Right lobe of liver (tissue), 6 donors: ENCODE measurements at regions not wholly inside any gene's neighbourhood (a gene's known extent, or its start where the extent isn't known, plus 50 kb on each side); places are given as distances from the start of the nearest gene placed in this dataset.
"Not testable (repeated sequence)": the region's sequence is repeated elsewhere in the genome, so short reads cannot be mapped to it uniquely, and the experiment has no call there.

Experiments
- ATAC-seq, 4 donors: fragments of 200-7000 bp; cut with Tn5 transposase; one replicate each; pipeline ENCODE4 v1.9.1; 2020; ENCODE audit warnings: mild to moderate bottlenecking in 4 of 4, moderate library complexity in 4 of 4
- DNase-seq, 3 donors: peaks; one replicate each; pipeline ENCODE4 v3.0.0-alpha.2; 2020
- H3K27ac ChIP-seq, 3 donors: fragments of 200-600 bp; one replicate each; pipeline ENCODE4 v1.8.0; 2022
- H3K27me3 ChIP-seq, 2 donors: fragments of 200-600 bp; one replicate each; pipeline ENCODE4 v1.8.0; 2022
- H3K36me3 ChIP-seq, 4 donors: fragments of 200-600 bp; sonication (generic) in 1 of 4; one replicate each; pipeline versions ENCODE4 v1.5.1 to v1.8.0; 2017 to 2022; ENCODE audit warnings: control low read depth in 1 of 4
- H3K4me1 ChIP-seq, 4 donors: fragments of 200-600 bp; sonication (generic) in 1 of 4; one replicate each; pipeline versions ENCODE4 v1.5.1 to v1.8.0; 2017 to 2022; ENCODE audit warnings: control low read depth in 1 of 4
- H3K4me3 ChIP-seq, 3 donors: fragments of 200-600 bp; one replicate each; pipeline ENCODE4 v1.8.0; 2022
- H3K9me3 ChIP-seq, 4 donors: fragments of 200-600 bp; sonication (generic) in 1 of 4; one replicate each; pipeline versions ENCODE4 v1.5.1 to v1.8.0; 2017 to 2022; ENCODE audit warnings: control low read depth in 1 of 4
- CTCF ChIP-seq, 4 donors: fragments of 200-600 bp in 3 of 4; fragments of 450-650 bp in 1 of 4; IDR thresholded peaks; one replicate each; pipeline versions ENCODE4 v1.5.1 to v1.8.0; 2016 to 2022; ENCODE audit warnings: antibody characterized with exemption in 4 of 4, mild to moderate bottlenecking in 2 of 4
- POLR2A ChIP-seq: fragments of 450-650 bp; IDR thresholded peaks from one replicate; pipeline ENCODE4 v1.6.1; 2017; ENCODE audit warnings: antibody characterized with exemption, mild to moderate bottlenecking
- WGBS: methylation state at CpG from one replicate; pipeline ENCODE4 v1.1.6; 2018; ENCODE audit warnings: low coverage, low lambda C conversion rate; ENCODE audit not compliant: insufficient coverage; ENCODE audit errors: missing lambda C conversion rate; 5-methylcytosine and 5-hydroxymethylcytosine counted together
- intact Hi-C, 2 donors: fragments of 100-400 bp; cut with DNase I; formaldehyde crosslinking; loops; one replicate each; pipeline versions ENCODE4 v1.11.2 to v1.14.1; 2022
- donor health status: DM: no; HTN: yes; CAD: no.
- donor health status: DM: no; HTN: no; CAD: no.
- donor health status: DM: no; HTN: no; CAD: no.
- donor health status: DM: no; HTN: yes; CAD: no.
- donor health status: DM: no; HTN: yes; CAD: no.

GRCh38 chr3:40690749-40691451 lies 166.1 kb downstream of the ZNF621 start:
- intact Hi-C loops: no loop called here
- TF ChIP-seq CTCF (IDR thresholded peaks at IDR 0.05): no peak
- no peak for TF ChIP-seq POLR2A
- 16% methylated on average over 8 of the region's 9 CpGs for WGBS

GRCh38 chr3:40691452-40691861 lies 166.7 kb downstream of the ZNF621 start:
- TF ChIP-seq CTCF (IDR thresholded peaks at IDR 0.05): no peak
- TF ChIP-seq POLR2A: no peak
- no peak overlapping the region for H3K4me3 ChIP-seq
- no peaks in the 10 kb centered on the region for H3K36me3 ChIP-seq
- H3K9me3 ChIP-seq: no peaks in the 10 kb centered on the region
- peak overlapping the region in 1 of 3 donors; percentile 29 for H3K27ac ChIP-seq
- no peaks in the 10 kb centered on the region for H3K27me3 ChIP-seq
- no peak for DNase-seq
- ATAC-seq: no peak
- H3K4me1 ChIP-seq: peaks cover 0 to 25% (median 3%) of the 10 kb centered on the region in 4 donors
- intact Hi-C loops: no loop called here
- WGBS: 30% methylated on average over 3 of the region's 4 CpGs

More at GRCh38 chr3:40690749-40691451, 166.1 kb downstream of the ZNF621 start:
- peak overlapping the region in 1 of 3 donors; percentile 30 for H3K27ac ChIP-seq
- H3K9me3 ChIP-seq: no peaks in the 10 kb centered on the region
- H3K4me1 ChIP-seq: peaks cover 0 to 25% (median 3%) of the 10 kb centered on the region in 4 donors
- DNase-seq: peak; percentile 72 to 93 (median 93)
- ATAC-seq: peak; percentile 95 to 98 (median 98)
- H3K4me3 ChIP-seq: no peak overlapping the region
- H3K27me3 ChIP-seq: no peaks in the 10 kb centered on the region
- H3K36me3 ChIP-seq: no peaks in the 10 kb centered on the region

DNA sequence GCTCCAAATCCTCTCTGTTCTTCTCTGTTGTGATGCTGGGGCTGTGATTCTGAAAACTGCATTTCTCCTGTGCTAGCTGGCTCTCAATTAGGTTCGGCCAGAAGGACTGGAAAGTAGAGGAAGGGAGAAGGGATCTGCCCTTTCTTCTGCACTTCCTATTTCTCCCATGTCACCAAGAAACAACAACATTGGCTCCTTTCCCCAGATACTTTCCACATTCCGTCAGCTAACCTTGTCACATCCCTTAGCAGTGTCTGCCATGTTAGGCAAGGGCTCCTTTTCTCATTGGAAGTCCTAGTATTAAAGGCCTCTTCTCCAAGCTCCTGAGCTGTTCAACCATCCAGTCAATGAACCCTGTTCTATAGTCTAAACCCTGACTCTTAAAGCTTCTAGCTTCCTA lies 171.1 kb downstream of the ZNF621 start:
- intact Hi-C loops: no loop called here
- peaks cover 0 to 7% (median under 1%) of the 10 kb centered on the region in 4 donors for H3K4me1 ChIP-seq
- no peak overlapping the region for H3K4me3 ChIP-seq
- H3K27me3 ChIP-seq: no peaks in the 10 kb centered on the region
- H3K9me3 ChIP-seq: no peaks in the 10 kb centered on the region
- WGBS: 63% methylated on average over 2 of the region's 2 CpGs
- ATAC-seq (no peak), DNase-seq (no peak)
- TF ChIP-seq POLR2A (no peak), CTCF (IDR thresholded peaks at IDR 0.05) (no peak)
- H3K36me3 ChIP-seq: no peaks in the 10 kb centered on the region
- no peak overlapping the region for H3K27ac ChIP-seq

GRCh38 chr3:40698611-40699010 lies 173.9 kb downstream of the ZNF621 start:
- H3K9me3 ChIP-seq, intact Hi-C loops, DNase-seq, H3K36me3 ChIP-seq, H3K4me1 ChIP-seq, H3K27me3 ChIP-seq, H3K4me3 ChIP-seq, H3K27ac ChIP-seq, ATAC-seq: not testable (repeated sequence)

- no peak for DNase-seq
- H3K36me3 ChIP-seq: no peaks in the 10 kb centered on the region
- intact Hi-C loops: no loop called here
- no peaks in the 10 kb centered on the region for H3K4me1 ChIP-seq
- no peak for ATAC-seq
- no CpG with 5 or more reads among the region's 1 CpG for WGBS
- H3K27ac ChIP-seq: no peak overlapping the region
- H3K27me3 ChIP-seq: no peaks in the 10 kb centered on the region
- H3K9me3 ChIP-seq: no peaks in the 10 kb centered on the region
- H3K4me3 ChIP-seq: no peak overlapping the region
- TF ChIP-seq POLR2A (no peak), CTCF (IDR thresholded peaks at IDR 0.05) (no peak)
Observed at GRCh38 chr3:40701016-40701588, 176.3 kb downstream of the ZNF621 start.
